Tibial nerve (tissue), 4 donors: ENCODE measurements at regions not wholly inside any gene's neighbourhood (a gene's known extent, or its start where the extent isn't known, plus 50 kb on each side); places are given as distances from the start of the nearest gene placed in this dataset.

Experiments
- CTCF ChIP-seq, 5 experiments: fragments of 200-600 bp in 3 of 5; fragments of 450-650 bp in 2 of 5; sonication (generic) in 3 of 5; IDR thresholded peaks; one replicate each; pipeline ENCODE4 v1.5.1; 2016 to 2019; ENCODE audit warnings: antibody characterized with exemption in 5 of 5, mild to moderate bottlenecking in 3 of 5, moderate library complexity in 2 of 5
- EP300 ChIP-seq, 2 donors: sonication (generic); formaldehyde crosslinking; IDR thresholded peaks; one replicate each; pipeline ENCODE4 v1.6.1; 2017; ENCODE audit warnings: antibody characterized with exemption in 2 of 2, mild to moderate bottlenecking in 1 of 2
- POLR2A ChIP-seq, 2 donors: fragments of 450-650 bp; IDR thresholded peaks; one replicate each; pipeline ENCODE4 v1.6.1; 2017; ENCODE audit warnings: antibody characterized with exemption in 2 of 2, mild to moderate bottlenecking in 2 of 2, moderate library complexity in 2 of 2

- TF ChIP-seq CTCF (IDR thresholded peaks at IDR 0.05) (no peak), EP300 (IDR thresholded peaks at IDR 0.05) (no peak), POLR2A (IDR thresholded peaks at IDR 0.05) (no peak)
Observed at GRCh38 chr5:4737868-4738267, 402.3 kb upstream of the ADAMTS16 start.
